ENCODE measurements at regions not wholly inside any gene's neighbourhood (a gene's known extent, or its start where the extent isn't known, plus 50 kb on each side); places are given as distances from the start of the nearest gene placed in this dataset.

- Histone ChIP-seq H3K27me3 (ENCODE audit: control insufficient read depth, extremely low read depth, insufficient read depth, low read length) (no peaks in the 10 kb centered on the region), H3K9me3 (ENCODE audit: control insufficient read depth, low read depth, low read length) (no peaks in the 10 kb centered on the region), H3K36me3 (ENCODE audit: control insufficient read depth in 2 of 2, extremely low read depth in 1 of 2, insufficient read depth in 2 of 2, low read length in 2 of 2) (no peaks in the 10 kb centered on the region), H3K4me3 (ENCODE audit: control insufficient read depth in 2 of 3, extremely low read depth in 1 of 3, insufficient read depth in 2 of 3, low read depth in 1 of 3, low read length in 3 of 3) (no peak overlapping the region), H3K79me2 (ENCODE audit: control insufficient read depth, insufficient read depth, low read length) (no peaks in the 10 kb centered on the region), H3K9ac (ENCODE audit: control insufficient read depth, extremely low read depth, insufficient read depth, low read length) (no peak overlapping the region), H2AFZ (ENCODE audit: control insufficient read depth, low read length) (no peak overlapping the region), H3K9me1 (ENCODE audit: control insufficient read depth, extremely low read depth, insufficient read depth, low read length) (no peaks in the 10 kb centered on the region), H3K4me1 (ENCODE audit: control insufficient read depth, extremely low read depth, insufficient read depth, low read length) (no peaks in the 10 kb centered on the region), H4K20me1 (ENCODE audit: control insufficient read depth, extremely low read depth, insufficient read depth, low read length) (no peaks in the 10 kb centered on the region), H3K27ac (ENCODE audit: control insufficient read depth, insufficient read depth, low read length) (no peak overlapping the region), H3K4me2 (ENCODE audit: control insufficient read depth, extremely low read depth, insufficient read depth, low read depth, low read length) (no peak overlapping the region)
- no peak for DNase-seq (ENCODE audit: low read depth, low spot score)
- no peak for TF ChIP-seq EZH2 (IDR thresholded peaks at IDR 0.05; ENCODE audit: low read length)
- TF ChIP-seq CTCF (optimal IDR thresholded peaks at IDR 0.05 in 1 of 3, IDR thresholded peaks at IDR 0.05 in 1 of 3, conservative IDR thresholded peaks at IDR 0.05 in 1 of 3; ENCODE audit: extremely low read depth in 1 of 3, insufficient read depth in 2 of 3, low read length in 3 of 3), result no peak
- dilution Hi-C loops (cut with MboI; ENCODE audit: extremely low pct_ligation_motif_present, low sequenced_read_pairs), result no loop called here
- FAIRE-seq, result no peak
Measured at GRCh38 chr2:52639692-52640091, 1127.9 kb upstream of the CHAC2 start.

DNA sequence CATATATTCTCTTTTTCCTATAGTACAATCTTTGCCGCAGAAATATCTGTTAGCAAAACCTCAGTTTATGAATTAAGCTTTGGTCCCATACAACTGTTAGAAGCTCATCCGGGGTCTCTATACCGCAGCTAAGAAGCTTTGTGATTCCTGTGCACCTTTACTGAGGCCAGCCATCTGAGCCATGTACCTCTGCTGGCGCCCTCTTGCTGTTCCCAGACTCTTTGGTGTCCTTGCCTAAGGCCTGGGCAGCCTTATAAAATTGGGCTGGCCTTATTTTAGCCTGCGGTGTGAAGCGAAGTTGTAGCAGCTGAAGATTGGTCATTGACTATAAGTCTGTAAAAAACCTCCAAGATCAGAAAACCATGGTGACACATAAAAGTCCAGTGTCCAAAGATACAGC, 1135.1 kb upstream of the CHAC2 start:
- no peak overlapping the region for H3K27ac ChIP-seq (ENCODE audit: control insufficient read depth, insufficient read depth, low read length)
- no peaks in the 10 kb centered on the region for H3K27me3 ChIP-seq (ENCODE audit: control insufficient read depth, extremely low read depth, insufficient read depth, low read length)
- no peaks in the 10 kb centered on the region for H4K20me1 ChIP-seq (ENCODE audit: control insufficient read depth, extremely low read depth, insufficient read depth, low read length)
- TF ChIP-seq CTCF (optimal IDR thresholded peaks at IDR 0.05 in 1 of 3, IDR thresholded peaks at IDR 0.05 in 1 of 3, conservative IDR thresholded peaks at IDR 0.05 in 1 of 3; ENCODE audit: extremely low read depth in 1 of 3, insufficient read depth in 2 of 3, low read length in 3 of 3), result no peak
- dilution Hi-C loops (cut with MboI; ENCODE audit: extremely low pct_ligation_motif_present, low sequenced_read_pairs), result no loop called here
- no peaks in the 10 kb centered on the region for H3K36me3 ChIP-seq (ENCODE audit: control insufficient read depth in 2 of 2, extremely low read depth in 1 of 2, insufficient read depth in 2 of 2, low read length in 2 of 2)
- H3K4me1 ChIP-seq (ENCODE audit: control insufficient read depth, extremely low read depth, insufficient read depth, low read length), result no peaks in the 10 kb centered on the region
- DNase-seq (ENCODE audit: low read depth, low spot score) (no peak), FAIRE-seq (no peak)
- H3K4me3 ChIP-seq (ENCODE audit: control insufficient read depth in 2 of 3, extremely low read depth in 1 of 3, insufficient read depth in 2 of 3, low read depth in 1 of 3, low read length in 3 of 3), result no peak overlapping the region
- H3K9me3 ChIP-seq (ENCODE audit: control insufficient read depth, low read depth, low read length), result no peaks in the 10 kb centered on the region
- H3K79me2 ChIP-seq (ENCODE audit: control insufficient read depth, insufficient read depth, low read length), result no peaks in the 10 kb centered on the region
- no peak overlapping the region for H2AFZ ChIP-seq (ENCODE audit: control insufficient read depth, low read length)
- no peak overlapping the region for H3K9ac ChIP-seq (ENCODE audit: control insufficient read depth, extremely low read depth, insufficient read depth, low read length)
- H3K9me1 ChIP-seq (ENCODE audit: control insufficient read depth, extremely low read depth, insufficient read depth, low read length), result no peaks in the 10 kb centered on the region
- H3K4me2 ChIP-seq (ENCODE audit: control insufficient read depth, extremely low read depth, insufficient read depth, low read depth, low read length), result no peak overlapping the region
